ENCODE measurements at regions not wholly inside any gene's neighbourhood (a gene's known extent, or its start where the extent isn't known, plus 50 kb on each side); places are given as distances from the start of the nearest gene placed in this dataset.

DNA sequence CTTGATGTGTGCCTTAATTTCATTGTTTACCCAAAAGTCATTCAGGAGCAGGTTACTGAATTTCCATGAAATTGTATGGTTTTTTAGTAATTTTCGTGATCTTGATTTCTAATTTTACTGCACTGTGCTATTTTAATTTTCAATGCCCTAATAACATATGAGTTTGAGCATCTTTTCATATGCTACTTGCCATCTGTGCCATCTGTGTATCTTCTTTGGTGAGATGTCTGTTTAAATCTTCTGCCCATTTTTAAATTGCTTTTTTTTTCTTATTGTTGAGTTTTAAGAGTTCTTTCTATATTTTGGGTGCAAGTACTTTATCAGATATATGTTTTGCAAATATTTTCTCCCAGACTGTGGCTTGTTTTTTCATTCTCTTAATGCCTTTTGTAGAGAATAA, 165.9 kb downstream of the ST6GAL2 start:
- DNase-seq: no peak

DNA sequence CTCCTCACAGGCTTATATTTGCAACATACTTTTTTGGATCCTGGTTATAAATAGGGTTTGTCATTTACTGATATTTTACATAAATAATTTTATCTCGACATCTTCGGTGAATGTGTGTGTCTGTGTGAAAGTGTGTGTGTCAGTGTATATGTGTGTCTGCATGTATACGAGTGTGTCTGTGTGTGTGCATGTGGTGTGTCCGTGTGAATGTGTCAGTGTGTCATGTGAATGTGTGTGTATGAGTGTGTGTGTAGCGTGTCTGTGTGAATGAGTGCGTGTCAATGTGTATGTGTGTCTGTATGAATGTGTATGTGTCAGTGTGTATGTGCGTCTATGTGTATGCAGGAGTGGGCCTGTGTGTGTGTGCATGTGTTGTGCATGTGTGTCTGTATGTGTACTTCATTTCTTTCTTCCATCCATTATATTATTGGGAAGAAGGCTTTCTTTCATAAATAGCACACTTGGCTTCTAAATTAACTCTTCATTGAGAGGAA, 161.6 kb downstream of the ST6GAL2 start:
- no peak for DNase-seq

DNA sequence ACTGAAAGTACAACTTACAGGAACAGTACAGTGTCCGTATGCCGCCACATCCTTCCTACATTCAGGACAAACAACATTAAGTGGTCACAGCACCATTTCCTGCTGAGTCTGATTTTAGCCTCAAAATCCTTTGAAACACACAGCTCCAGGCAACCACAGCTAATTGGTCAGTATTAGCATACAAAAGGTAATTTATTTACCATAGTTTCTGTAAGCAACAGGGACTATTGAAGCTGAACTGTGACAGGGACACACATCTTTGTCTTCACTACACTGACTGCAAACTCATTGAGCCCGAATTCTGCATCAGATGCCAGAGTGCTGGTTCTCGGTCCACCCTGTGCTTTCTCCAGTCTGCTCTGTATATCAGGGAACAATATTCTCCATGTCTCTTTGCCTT, 151.8 kb downstream of the ST6GAL2 start:
- DNase-seq: no peak

DNA sequence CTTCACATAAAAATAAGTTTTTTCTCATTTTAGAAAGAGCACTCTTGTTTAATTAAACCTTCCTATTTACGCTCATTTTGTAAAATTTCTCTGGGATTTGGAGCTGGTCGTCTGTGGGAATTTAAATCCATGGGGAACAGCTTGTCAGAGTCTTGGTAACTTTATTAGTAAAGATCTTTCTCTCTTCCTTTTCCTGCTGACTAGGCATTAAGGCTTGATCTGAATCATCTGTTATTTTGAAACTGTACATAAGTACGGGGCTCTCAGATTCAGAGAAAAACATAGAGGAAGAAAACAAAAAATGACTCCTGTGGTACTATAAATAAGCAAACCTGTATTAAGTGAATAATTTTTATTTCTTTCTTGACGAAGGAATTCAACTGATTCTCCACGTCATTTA, 150.2 kb downstream of the ST6GAL2 start:
- DNase-seq: no peak

DNA sequence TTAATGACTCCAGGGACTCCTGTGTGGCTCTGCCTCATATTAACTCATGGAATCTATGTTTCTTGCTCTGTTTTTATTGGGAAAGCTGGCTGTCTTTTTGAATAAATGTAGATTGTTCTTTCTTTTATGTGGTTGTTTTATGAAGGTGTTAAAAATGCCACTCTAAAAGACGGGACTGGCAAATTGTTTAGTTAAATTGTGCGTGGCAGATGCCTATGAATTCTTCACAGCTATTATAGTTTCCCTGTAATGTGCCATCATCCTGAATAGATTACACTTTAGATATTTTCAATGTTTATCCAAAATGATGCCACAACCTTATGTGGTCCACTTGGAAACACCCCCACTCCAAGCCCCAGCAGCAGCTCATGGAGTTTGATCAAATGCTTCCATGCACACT, 149.7 kb downstream of the ST6GAL2 start:
- DNase-seq: no peak

DNA sequence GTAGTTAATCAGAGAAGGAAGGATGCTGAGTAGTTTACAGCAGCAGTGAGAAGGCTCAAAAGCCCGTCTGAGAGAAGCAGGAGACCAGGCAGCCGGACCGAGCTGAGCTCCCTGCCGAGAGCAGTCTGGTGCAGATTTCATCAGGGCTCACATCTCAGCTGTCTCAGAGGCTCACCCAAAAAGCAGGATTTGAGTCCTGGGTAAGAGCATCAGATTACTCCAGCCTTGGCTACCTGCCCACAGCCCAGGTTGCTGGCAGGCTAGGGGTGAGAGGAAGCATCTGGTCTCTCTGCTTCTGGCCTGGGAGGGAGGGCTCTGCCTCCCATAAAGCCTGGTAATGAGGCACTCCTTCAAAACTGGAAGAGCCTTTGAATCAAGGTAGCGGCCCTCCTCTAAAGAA, 140.5 kb downstream of the ST6GAL2 start:
- DNase-seq: peak; percentile 70

DNA sequence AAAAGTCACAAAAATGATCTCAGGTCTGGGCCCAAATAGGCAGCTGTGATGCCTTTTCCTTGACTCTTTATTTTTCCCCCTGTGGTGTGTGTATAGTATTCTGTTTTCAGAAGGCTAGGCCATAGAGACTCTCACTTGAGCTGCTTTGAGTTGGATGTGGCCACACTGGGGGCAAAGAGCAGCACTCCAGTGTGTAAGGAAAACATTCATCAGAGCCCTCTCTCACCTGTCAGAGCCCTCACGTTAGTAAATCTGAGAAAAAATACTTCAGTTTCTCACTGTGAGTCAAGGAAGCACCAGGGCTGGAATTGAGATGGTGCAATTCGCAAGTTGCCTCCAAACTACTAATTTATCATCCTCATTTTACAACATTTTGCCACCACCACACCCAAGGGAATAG, 136.1 kb downstream of the ST6GAL2 start:
- no peak for DNase-seq

Data from NCI-H2029 (cell line).